ENCODE measurements at regions not wholly inside any gene's neighbourhood (a gene's known extent, or its start where the extent isn't known, plus 50 kb on each side); places are given as distances from the start of the nearest gene placed in this dataset.

- intact Hi-C loops (cut with DNase I): no loop called here
- no peak for FAIRE-seq
These were observed 737.8 kb upstream of the CXADR start for GRCh38 chr21:16775076-16775475.

GRCh38 chr21:16777041-16777720, 735.7 kb upstream of the CXADR start:
- FAIRE-seq: no peak
- H3K9me3 ChIP-seq (ENCODE audit: control insufficient read depth in 2 of 3, insufficient read depth in 1 of 3, low read length in 3 of 3): no peaks in the 10 kb centered on the region
- no peaks in the 10 kb centered on the region for H3K27me3 ChIP-seq (ENCODE audit: control insufficient read depth, insufficient read depth, low read length)
- DNase-seq: no peak
- H3K4me3 ChIP-seq (ENCODE audit: low read length in 3 of 3): no peak overlapping the region
- no peak overlapping the region for H3K9ac ChIP-seq (ENCODE audit: low read length in 3 of 3)
- H3K36me3 ChIP-seq (ENCODE audit: control insufficient read depth in 2 of 3, insufficient read depth in 3 of 3, low read length in 3 of 3): no peaks in the 10 kb centered on the region
- no peaks in the 10 kb centered on the region for H3K4me1 ChIP-seq (ENCODE audit: control insufficient read depth in 2 of 3, insufficient read depth in 2 of 3, low read depth in 1 of 3, low read length in 3 of 3)
- intact Hi-C loops (cut with DNase I): no loop called here
- no peak overlapping the region for H3K27ac ChIP-seq (ENCODE audit: low read depth in 2 of 2, low read length in 2 of 2)
- TF ChIP-seq, protein P1, sequence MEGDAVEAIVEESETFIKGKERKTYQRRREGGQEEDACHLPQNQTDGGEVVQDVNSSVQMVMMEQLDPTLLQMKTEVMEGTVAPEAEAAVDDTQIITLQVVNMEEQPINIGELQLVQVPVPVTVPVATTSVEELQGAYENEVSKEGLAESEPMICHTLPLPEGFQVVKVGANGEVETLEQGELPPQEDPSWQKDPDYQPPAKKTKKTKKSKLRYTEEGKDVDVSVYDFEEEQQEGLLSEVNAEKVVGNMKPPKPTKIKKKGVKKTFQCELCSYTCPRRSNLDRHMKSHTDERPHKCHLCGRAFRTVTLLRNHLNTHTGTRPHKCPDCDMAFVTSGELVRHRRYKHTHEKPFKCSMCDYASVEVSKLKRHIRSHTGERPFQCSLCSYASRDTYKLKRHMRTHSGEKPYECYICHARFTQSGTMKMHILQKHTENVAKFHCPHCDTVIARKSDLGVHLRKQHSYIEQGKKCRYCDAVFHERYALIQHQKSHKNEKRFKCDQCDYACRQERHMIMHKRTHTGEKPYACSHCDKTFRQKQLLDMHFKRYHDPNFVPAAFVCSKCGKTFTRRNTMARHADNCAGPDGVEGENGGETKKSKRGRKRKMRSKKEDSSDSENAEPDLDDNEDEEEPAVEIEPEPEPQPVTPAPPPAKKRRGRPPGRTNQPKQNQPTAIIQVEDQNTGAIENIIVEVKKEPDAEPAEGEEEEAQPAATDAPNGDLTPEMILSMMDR (IDR thresholded peaks at IDR 0.05; ENCODE audit: borderline replicate concordance, extremely low read depth, insufficient read depth): no peak

More at GRCh38 chr21:16775076-16775475, 737.8 kb upstream of the CXADR start:
- Histone ChIP-seq H3K9me3 (ENCODE audit: control insufficient read depth in 2 of 3, insufficient read depth in 1 of 3, low read length in 3 of 3) (no peaks in the 10 kb centered on the region), H3K27me3 (ENCODE audit: control insufficient read depth, insufficient read depth, low read length) (no peaks in the 10 kb centered on the region), H3K4me3 (ENCODE audit: low read length in 3 of 3) (no peak overlapping the region), H3K9ac (ENCODE audit: low read length in 3 of 3) (no peak overlapping the region), H3K27ac (ENCODE audit: low read depth in 2 of 2, low read length in 2 of 2) (no peak overlapping the region), H3K36me3 (ENCODE audit: control insufficient read depth in 2 of 3, insufficient read depth in 3 of 3, low read length in 3 of 3) (no peaks in the 10 kb centered on the region), H3K4me1 (ENCODE audit: control insufficient read depth in 2 of 3, insufficient read depth in 2 of 3, low read depth in 1 of 3, low read length in 3 of 3) (no peaks in the 10 kb centered on the region)
- TF ChIP-seq, protein P1 (IDR thresholded peaks at IDR 0.05; ENCODE audit: borderline replicate concordance, extremely low read depth, insufficient read depth): no peak
- no peak for DNase-seq

DNA sequence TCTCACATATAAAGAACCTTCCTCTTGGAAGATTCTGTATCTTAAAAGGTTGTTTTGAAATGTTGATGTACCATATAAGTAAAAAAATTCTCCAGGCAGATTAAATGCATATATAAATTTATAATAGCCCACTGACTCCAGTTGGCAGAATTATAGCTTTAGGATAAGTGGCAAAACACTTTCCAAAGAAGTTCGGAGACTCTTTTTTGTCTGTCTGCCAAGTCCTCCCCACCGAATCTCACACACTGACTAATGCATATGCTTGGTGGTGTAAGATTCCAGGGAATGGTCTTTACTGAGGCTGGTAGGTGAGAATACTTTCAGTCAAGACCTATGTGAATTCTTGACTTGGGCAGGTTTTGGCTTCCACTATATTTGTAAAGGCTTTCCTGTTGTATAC, 724.3 kb upstream of the CXADR start:
- no peaks in the 10 kb centered on the region for H3K9me3 ChIP-seq (ENCODE audit: control insufficient read depth in 2 of 3, insufficient read depth in 1 of 3, low read length in 3 of 3)
- H3K4me1 ChIP-seq (ENCODE audit: control insufficient read depth in 2 of 3, insufficient read depth in 2 of 3, low read depth in 1 of 3, low read length in 3 of 3): no peaks in the 10 kb centered on the region
- H3K4me3 ChIP-seq (ENCODE audit: low read length in 3 of 3): no peak overlapping the region
- DNase-seq: no peak
- TF ChIP-seq, protein P1 (IDR thresholded peaks at IDR 0.05; ENCODE audit: borderline replicate concordance, extremely low read depth, insufficient read depth): no peak
- no peak overlapping the region for H3K27ac ChIP-seq (ENCODE audit: low read depth in 2 of 2, low read length in 2 of 2)
- intact Hi-C loops (cut with DNase I): no loop called here
- H3K27me3 ChIP-seq (ENCODE audit: control insufficient read depth, insufficient read depth, low read length): no peaks in the 10 kb centered on the region
- no peak overlapping the region for H3K9ac ChIP-seq (ENCODE audit: low read length in 3 of 3)
- no peak for FAIRE-seq
- H3K36me3 ChIP-seq (ENCODE audit: control insufficient read depth in 2 of 3, insufficient read depth in 3 of 3, low read length in 3 of 3): no peaks in the 10 kb centered on the region

DNA sequence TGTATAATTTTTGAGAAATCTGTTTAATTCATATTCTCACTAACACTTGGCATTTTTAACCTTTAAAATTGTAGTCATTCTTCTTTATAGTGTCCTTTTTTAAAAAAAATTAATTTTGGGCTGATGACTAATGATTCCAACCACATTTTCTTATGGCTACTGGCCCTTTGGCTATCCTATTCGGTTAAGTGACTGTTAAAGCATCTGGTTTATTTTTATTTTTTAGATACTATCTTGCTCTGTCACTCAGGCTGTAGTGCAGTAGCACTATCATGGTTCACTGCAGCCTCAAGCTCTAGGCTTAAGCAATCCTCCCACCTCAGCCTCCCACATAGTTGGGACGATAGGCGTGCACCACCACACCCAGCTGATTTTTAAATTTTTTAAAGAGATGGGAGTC, 723.2 kb upstream of the CXADR start:
- Histone ChIP-seq H3K36me3 (ENCODE audit: control insufficient read depth in 2 of 3, insufficient read depth in 3 of 3, low read length in 3 of 3) (no peaks in the 10 kb centered on the region), H3K9me3 (ENCODE audit: control insufficient read depth in 2 of 3, insufficient read depth in 1 of 3, low read length in 3 of 3) (no peaks in the 10 kb centered on the region), H3K27ac (ENCODE audit: low read depth in 2 of 2, low read length in 2 of 2) (no peak overlapping the region), H3K9ac (ENCODE audit: low read length in 3 of 3) (no peak overlapping the region), H3K4me3 (ENCODE audit: low read length in 3 of 3) (no peak overlapping the region), H3K4me1 (ENCODE audit: control insufficient read depth in 2 of 3, insufficient read depth in 2 of 3, low read depth in 1 of 3, low read length in 3 of 3) (no peaks in the 10 kb centered on the region), H3K27me3 (ENCODE audit: control insufficient read depth, insufficient read depth, low read length) (no peaks in the 10 kb centered on the region)
- FAIRE-seq (no peak), DNase-seq (no peak)
- intact Hi-C loops (cut with DNase I): no loop called here
- TF ChIP-seq, protein P1 (IDR thresholded peaks at IDR 0.05; ENCODE audit: borderline replicate concordance, extremely low read depth, insufficient read depth): no peak
